ENCODE measurements at regions not wholly inside any gene's neighbourhood (a gene's known extent, or its start where the extent isn't known, plus 50 kb on each side); places are given as distances from the start of the nearest gene placed in this dataset.
A peak's percentile ranks its signal among the peaks of the same experiment; 100 is the strongest.

GRCh38 chr6:10465629-10466499, 51.0 kb upstream of the TFAP2A start:
- ATAC-seq (replicated peaks in 1 of 4): no peak
- 82% methylated on average over 12 of the region's 20 CpGs for WGBS (ENCODE audit: insufficient coverage)

More at GRCh38 chr6:10465629-10466499, 51.0 kb upstream of the TFAP2A start:
- Mint-ChIP-seq H3K4me3 (no peak overlapping the region), H3K4me1 (no peaks in the 10 kb centered on the region), H3K27ac (no peak overlapping the region), H3K9me3 (no peaks in the 10 kb centered on the region), H3K27me3 (peaks cover 24 to 35% of the 10 kb centered on the region in 2 donors), H3K36me3 (no peaks in the 10 kb centered on the region)
- CTCF ChIA-PET: interaction anchor here in 1 of 2 donors (0.6 kb wide), 1 partner anchor 98 kb away, joined by 3 read pairs; no protein-coding TSS in a partner anchor
- peaks cover 0 to 24% of the 10 kb centered on the region in 2 experiments for H3K27me3 ChIP-seq (replicated peaks in 1 of 2; ENCODE audit: control insufficient read depth in 2 of 2, extremely low read depth in 1 of 2, insufficient read depth in 2 of 2, low read length in 1 of 2)
- no peak overlapping the region for H3K4me3 ChIP-seq (ENCODE audit: control insufficient read depth in 1 of 2, extremely low read depth in 1 of 2, low read length in 1 of 2)
- H3K4me1 ChIP-seq (ENCODE audit: control insufficient read depth in 1 of 2, extremely low read depth in 1 of 2, insufficient read depth in 2 of 2, low read length in 2 of 2): no peaks in the 10 kb centered on the region
- no peak overlapping the region for H3K27ac ChIP-seq (ENCODE audit: low read length)
- POLR2A ChIA-PET: no interaction called here
- H3K9me3 ChIP-seq: no peaks in the 10 kb centered on the region
- H3K36me3 ChIP-seq (ENCODE audit: control insufficient read depth in 2 of 2, extremely low read depth in 1 of 2, insufficient read depth in 1 of 2, low read length in 1 of 2): no peaks in the 10 kb centered on the region
- peak in 4 of 35 experiments; percentile 1 to 14 (median 8) for DNase-seq
